Nephron (organoid): ENCODE measurements at regions not wholly inside any gene's neighbourhood (a gene's known extent, or its start where the extent isn't known, plus 50 kb on each side); places are given as distances from the start of the nearest gene placed in this dataset.

Experiments used
- H3K27ac Mint-ChIP-seq, 3 experiments: 2 replicates each; pipeline ENCODE4 v1.8.0; 2020; ENCODE audit warnings: mixed read lengths in 3 of 3, mild to moderate bottlenecking in 2 of 3, moderate library complexity in 1 of 3
- H3K27me3 Mint-ChIP-seq: 2 replicates; pipeline ENCODE4 v1.8.0; 2021; ENCODE audit warnings: low read depth, mild to moderate bottlenecking, moderate library complexity, mixed read lengths
- H3K36me3 Mint-ChIP-seq: 2 replicates; pipeline ENCODE4 v1.8.0; 2020; ENCODE audit warnings: low read depth, mixed read lengths
- H3K4me1 Mint-ChIP-seq: 2 replicates; pipeline ENCODE4 v1.8.0; 2020; ENCODE audit warnings: mixed read lengths
- H3K4me3 Mint-ChIP-seq, 3 experiments: 2 replicates each; pipeline ENCODE4 v1.8.0; 2020; ENCODE audit warnings: mild to moderate bottlenecking in 3 of 3, mixed read lengths in 3 of 3, moderate library complexity in 2 of 3
- H3K9me3 Mint-ChIP-seq: 2 replicates; pipeline ENCODE4 v1.8.0; 2020; ENCODE audit warnings: mixed read lengths
- TF ChIP-seq, protein P1 (sequence below), 3 experiments: fragments of 200-600 bp; sonication (generic); IDR thresholded peaks; one replicate each; pipeline ENCODE4 v1.5.0; 2021; ENCODE audit warnings: antibody characterized with exemption in 3 of 3; ENCODE audit not compliant: unreplicated experiment in 3 of 3

DNA sequence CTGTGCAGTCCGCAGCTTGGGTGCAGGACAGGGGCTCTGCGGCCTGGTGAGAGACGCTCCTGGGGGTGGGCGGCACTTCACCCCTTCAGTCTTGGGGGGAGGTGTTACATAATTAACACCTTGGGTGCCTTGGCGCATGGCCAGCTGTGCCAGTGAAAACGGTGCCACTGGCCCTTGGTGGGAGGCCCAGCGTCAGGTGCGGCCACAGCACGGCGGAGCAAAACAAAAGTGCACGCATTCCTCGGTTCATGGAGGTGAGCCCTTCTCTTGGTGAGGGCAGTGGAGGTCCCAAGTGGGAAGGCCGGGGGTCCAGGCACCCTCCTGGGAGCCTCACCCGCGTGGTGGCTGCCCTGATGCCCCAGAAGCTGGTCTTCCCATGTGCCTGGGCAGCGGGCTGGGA lies 89.8 kb downstream of the ENGASE start:
- Mint-ChIP-seq H3K27ac (no peak overlapping the region), H3K4me3 (no peak overlapping the region), H3K9me3 (no peaks in the 10 kb centered on the region), H3K27me3 (peaks cover 52% of the 10 kb centered on the region), H3K36me3 (no peaks in the 10 kb centered on the region), H3K4me1 (peaks cover 5% of the 10 kb centered on the region)
- TF ChIP-seq, protein P1, sequence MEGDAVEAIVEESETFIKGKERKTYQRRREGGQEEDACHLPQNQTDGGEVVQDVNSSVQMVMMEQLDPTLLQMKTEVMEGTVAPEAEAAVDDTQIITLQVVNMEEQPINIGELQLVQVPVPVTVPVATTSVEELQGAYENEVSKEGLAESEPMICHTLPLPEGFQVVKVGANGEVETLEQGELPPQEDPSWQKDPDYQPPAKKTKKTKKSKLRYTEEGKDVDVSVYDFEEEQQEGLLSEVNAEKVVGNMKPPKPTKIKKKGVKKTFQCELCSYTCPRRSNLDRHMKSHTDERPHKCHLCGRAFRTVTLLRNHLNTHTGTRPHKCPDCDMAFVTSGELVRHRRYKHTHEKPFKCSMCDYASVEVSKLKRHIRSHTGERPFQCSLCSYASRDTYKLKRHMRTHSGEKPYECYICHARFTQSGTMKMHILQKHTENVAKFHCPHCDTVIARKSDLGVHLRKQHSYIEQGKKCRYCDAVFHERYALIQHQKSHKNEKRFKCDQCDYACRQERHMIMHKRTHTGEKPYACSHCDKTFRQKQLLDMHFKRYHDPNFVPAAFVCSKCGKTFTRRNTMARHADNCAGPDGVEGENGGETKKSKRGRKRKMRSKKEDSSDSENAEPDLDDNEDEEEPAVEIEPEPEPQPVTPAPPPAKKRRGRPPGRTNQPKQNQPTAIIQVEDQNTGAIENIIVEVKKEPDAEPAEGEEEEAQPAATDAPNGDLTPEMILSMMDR (IDR thresholded peaks at IDR 0.05; ENCODE audit: unreplicated experiment in 3 of 3): no peak

DNA sequence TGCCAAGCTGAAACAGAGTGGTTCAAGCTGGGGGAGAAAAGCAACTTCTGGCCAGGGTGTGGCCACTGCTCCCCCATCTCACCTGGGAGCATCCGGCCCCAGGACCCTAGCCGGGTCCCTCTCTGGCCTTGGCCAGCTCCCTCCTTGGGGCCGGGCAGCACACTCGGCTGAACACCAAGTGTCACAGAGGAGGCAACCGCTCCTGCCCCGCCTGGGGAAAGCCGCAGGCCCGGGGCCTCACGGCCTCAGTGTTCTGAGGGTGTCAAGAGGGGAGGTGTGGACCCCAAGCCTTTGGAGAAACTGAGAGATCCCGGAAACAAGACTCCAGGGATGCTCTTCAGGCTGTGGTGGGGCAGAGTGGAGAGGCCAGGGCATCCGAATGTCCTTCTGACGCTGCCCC lies 88.4 kb downstream of the ENGASE start:
- Mint-ChIP-seq H3K27ac (no peak overlapping the region), H3K9me3 (no peaks in the 10 kb centered on the region), H3K4me3 (no peak overlapping the region), H3K36me3 (no peaks in the 10 kb centered on the region), H3K4me1 (peaks cover 5% of the 10 kb centered on the region), H3K27me3 (peaks cover 61% of the 10 kb centered on the region)
- TF ChIP-seq, protein P1 (IDR thresholded peaks at IDR 0.05; ENCODE audit: unreplicated experiment in 3 of 3): no peak

DNA sequence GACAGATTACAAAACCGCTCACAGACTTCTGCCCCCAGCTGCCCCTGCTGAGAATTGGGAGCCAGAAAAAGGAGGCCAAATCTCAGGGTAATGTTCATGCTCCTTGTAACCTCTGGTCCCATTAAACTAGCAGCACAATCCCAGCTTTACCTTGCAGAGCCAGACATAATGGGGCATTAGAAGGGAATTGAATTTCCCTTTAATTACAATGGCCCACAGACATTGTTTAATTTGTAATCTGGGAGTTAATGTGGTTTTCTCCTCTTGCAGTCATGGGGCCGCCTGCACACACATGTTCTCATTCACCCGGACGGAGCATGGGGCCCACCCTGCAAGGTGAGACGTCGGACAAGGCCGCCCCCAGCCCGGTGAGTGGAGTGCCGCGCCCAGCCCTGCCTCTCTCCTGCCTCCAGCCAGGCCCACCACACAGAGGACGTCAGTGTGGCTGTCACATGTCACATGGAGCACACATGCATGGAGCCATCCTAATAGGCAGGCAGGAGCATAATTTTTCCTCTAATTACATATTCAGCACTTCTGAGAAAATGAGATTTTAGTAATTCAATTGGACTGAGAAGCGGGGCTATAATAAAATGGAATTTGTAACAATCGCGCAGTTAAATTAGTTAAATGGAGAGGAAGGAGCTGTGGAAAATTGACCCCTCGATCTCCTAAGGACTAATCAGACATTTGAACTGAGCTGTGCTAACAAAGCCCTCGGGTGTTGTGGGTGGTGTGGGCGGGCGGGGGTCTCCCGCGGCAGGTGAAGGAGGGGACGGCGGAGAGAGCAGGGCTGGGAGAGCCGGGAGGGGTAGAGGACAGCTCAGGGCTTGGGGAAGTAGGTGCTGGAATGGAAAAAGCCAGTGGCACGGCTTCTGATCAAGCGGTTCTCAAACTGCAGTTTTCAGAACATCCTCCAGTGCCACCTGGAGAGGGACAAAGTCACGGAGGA lies 87.7 kb downstream of the ENGASE start:
- Mint-ChIP-seq H3K4me3 (no peak overlapping the region), H3K36me3 (no peaks in the 10 kb centered on the region), H3K27ac (peak overlapping the region; percentile 14 to 52 (median 15)), H3K9me3 (no peaks in the 10 kb centered on the region), H3K4me1 (peaks cover 5% of the 10 kb centered on the region), H3K27me3 (peaks cover 62% of the 10 kb centered on the region)
- TF ChIP-seq, protein P1 (IDR thresholded peaks at IDR 0.05; ENCODE audit: unreplicated experiment in 3 of 3): no peak

DNA sequence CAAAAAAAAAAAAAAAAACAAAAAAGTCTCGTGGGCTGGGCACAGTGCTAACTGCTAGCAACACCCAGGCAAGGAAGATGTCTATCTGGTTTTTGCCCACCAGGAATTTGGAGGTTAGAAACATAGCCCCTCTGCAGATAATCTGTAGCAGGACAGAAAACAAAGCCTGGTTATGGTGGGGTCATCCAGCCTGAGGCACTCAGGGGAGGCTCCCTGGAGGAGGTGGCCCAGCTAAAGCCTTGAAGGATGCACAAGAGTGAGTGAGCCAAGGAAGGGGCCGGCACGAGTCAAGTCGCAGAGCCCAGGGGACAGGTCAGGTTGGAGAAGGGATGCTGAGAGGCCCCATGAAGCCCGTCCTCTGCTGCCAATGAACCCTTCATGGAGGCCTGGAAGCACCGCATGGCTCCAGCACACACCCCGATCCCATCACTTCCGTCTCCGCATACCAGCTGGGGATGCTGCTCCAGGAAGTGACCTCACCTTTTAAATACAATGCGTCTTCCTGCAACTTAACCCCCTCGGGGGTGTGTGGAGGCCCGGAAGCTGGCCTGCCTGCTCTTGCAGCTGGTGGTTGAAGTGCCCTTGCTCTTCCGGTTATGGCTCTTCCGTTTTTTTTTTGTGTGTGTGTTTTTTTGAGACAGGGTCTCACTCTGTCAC lies 86.5 kb downstream of the ENGASE start:
- TF ChIP-seq, protein P1 (IDR thresholded peaks at IDR 0.05; ENCODE audit: unreplicated experiment in 3 of 3): no peak
- H3K4me3 Mint-ChIP-seq: no peak overlapping the region
- no peaks in the 10 kb centered on the region for H3K9me3 Mint-ChIP-seq
- H3K36me3 Mint-ChIP-seq: no peaks in the 10 kb centered on the region
- no peak overlapping the region for H3K27ac Mint-ChIP-seq
- H3K27me3 Mint-ChIP-seq: peaks cover 67% of the 10 kb centered on the region
- peaks cover 5% of the 10 kb centered on the region for H3K4me1 Mint-ChIP-seq

DNA sequence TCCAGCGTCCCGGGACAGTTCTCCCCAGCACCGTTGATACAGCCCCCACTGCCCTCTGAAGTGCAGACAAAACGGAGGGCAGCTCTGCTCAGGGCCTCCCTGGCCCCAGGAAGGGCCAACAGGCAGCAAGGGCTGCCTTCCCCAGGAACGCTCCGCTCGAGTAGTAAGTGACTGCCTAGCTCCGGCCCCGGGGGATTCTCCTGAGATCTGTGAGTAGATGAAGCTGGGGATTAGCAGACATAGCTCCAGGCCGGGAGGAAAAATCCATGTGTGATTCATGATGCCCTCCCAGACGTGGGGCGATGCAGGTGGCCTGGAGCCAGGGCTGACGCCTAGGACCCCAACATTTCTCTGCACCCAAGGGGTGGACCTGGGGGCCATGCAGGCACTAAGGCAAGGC lies 85.3 kb downstream of the ENGASE start:
- Mint-ChIP-seq H3K9me3 (no peaks in the 10 kb centered on the region), H3K27me3 (peaks cover 66% of the 10 kb centered on the region), H3K36me3 (no peaks in the 10 kb centered on the region), H3K4me1 (peaks cover 5% of the 10 kb centered on the region), H3K27ac (peak overlapping the region in 1 of 3 experiments; percentile 15), H3K4me3 (no peak overlapping the region)
- TF ChIP-seq, protein P1 (IDR thresholded peaks at IDR 0.05; ENCODE audit: unreplicated experiment in 3 of 3): no peak
